Umbilical cord (tissue), 1 donor: ENCODE measurements at regions not wholly inside any gene's neighbourhood (a gene's known extent, or its start where the extent isn't known, plus 50 kb on each side); places are given as distances from the start of the nearest gene placed in this dataset.
A peak's percentile ranks its signal among the peaks of the same experiment; 100 is the strongest.

Experiments
- DNase-seq: peaks from one replicate; pipeline ENCODE4 v3.0.0-alpha.2; 2015; ENCODE audit warnings: low spot score

DNA sequence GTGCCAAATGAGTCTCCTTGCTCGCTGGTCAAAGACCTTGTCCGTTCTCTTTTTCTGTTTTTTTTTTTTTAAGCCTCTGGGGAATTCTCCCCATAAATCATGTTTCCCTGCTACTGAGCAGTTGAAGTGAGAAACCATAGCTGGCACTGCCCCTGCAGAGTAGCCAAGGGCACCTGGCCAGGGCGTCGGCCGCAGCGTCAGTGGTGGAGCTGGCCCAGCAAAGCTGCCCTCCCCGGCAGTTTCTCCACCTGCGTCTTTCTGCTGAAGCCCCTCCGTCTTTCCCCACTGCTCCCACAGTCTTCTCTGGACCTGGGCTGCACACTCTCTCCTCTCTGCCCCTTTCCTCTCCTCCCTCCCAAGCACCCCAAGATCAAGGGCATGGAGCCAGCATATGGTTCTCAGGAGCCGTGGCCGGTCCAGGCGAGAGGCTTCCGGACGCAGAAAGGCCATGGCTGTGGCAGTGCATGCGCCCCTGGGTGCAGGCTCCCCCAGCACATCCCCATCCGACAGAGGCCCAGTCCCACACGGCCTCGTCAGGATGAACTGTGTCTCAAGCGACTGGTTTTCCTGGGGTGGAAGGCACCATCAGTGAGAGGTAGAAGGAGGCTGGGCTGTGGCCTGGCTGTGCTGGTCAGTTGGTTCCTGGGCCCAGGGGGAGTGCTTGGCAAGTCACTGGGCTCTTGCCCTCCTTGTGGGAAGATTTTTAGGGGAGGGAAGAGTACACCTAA lies 218.1 kb downstream of the ERMARD start:
- no peak for DNase-seq

DNA sequence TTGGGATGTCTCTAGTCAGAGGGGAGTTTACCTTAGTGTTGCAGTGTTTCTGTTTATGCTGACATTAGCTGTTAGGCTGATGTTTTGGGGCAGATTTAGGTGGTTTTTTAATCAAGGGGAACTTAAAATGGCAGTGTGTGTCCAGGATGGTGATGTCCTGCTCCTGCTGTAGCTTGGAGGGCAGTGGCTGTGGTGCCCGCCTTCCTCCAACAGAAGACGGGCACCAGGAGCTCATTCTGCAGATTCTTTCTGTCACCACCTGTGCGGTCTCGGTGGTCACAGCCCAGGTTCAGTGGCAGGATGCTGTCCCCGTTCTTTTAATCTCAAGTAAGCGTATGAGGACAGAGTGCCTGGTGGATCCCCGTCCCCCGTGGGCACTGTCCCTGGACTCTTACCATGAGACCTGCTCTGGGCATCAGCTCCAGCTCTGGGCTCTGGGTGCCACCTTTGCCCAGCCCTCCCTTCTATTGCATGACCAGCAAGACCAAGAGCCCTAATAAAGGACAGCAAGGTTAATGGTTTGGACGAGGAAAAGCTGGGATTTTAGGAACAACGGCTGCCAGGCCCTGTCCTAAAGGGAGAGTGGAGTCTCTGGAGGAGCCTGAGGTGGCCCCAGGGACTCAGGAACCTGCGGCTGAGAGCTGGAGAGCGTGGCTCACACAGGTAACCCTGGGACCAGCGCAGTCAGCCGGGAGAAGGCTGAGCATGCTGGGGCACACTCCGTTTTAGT lies 217.3 kb downstream of the ERMARD start:
- DNase-seq, result no peak

DNA sequence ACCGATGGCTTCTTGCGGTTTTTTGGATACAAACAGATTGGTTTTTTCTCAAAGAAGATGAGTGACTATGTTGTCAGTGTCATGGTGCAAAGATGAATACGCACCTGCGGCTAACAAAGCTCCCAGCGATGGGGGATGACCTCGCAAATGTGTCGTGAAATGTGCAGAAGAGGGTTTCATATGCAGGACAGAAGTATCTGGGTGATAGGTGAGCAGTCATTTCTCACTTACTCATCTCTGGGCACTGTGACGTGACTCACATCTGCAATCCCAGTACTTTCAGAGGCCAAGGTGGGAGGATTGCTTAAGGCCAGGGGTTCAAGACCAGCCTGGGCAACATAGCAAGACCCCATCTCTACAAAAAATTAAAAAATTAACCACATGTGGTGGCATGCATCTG lies 216.3 kb downstream of the ERMARD start:
- DNase-seq, result no peak

DNA sequence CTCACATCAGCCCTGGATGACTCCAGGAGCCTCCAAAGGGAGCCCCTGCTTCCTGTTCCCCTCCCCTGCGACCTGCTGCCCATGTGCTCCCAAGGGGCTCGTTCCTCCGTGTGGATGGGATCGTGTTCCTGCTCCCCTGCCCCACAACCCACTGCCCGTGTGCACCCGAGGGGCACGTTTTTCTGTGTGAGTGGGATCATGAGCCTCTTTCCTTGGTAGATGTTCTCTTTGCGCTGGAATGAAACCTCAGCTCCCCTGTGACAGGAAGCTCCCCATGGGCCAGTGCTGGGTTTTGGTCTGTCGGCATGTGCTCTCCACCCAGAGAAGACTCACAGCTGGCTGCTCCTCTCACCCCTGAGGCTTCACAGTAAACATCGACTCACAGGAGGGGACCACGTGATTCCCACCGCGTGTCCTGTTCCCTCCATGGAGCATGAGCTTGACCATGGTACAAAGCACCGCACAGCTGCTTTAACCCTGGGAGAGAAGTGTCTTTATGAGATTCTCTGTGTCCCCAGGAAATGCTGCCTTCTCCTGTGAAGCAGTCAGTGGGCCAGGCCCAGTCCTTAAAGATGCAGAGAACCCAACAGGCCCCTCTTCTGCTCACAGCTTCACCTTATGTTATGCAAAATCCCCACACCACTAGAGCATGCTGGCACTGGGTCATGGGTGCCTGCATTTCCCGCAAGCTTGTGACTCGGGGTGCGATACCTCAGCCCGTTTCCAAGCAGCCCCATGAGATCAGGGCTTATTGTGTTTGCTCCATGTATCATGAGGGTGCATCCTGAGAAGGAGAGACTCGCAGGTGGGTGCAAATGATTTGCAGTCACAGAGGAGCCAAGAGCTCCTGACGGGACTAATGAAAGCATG lies 215.1 kb downstream of the ERMARD start:
- DNase-seq, result no peak

DNA sequence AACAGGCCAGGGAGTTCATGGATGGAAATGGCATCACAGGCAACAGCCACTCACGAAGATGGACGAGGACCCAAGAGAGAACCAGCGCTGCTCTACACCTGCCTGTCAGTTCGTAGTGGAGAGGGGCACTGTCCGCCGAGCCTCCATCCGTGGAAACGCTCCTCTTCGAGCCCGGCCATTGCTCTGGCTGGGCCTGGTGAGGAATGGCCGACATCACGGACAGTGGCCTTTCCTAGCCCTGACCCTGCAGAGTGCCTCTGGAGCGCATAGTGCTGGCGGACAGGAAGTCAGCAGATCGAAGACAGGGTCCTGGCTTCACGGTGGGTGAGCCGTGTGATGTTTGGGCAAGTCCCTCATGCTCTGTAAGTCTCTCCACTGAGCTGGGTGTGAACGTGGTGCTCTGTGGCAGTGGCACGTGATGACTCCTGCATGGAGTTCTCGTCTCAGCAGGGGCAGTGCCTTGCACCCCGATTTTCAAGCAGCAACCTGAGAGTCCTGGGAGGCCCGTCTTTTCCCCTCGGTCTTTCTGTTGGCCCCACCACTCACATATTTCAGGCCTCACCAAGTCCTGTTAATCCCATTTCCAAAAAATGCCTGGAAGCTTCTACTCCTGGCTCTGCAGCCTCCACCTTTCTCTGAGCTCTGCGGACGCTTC lies 214.4 kb downstream of the ERMARD start:
- DNase-seq, result no peak

DNA sequence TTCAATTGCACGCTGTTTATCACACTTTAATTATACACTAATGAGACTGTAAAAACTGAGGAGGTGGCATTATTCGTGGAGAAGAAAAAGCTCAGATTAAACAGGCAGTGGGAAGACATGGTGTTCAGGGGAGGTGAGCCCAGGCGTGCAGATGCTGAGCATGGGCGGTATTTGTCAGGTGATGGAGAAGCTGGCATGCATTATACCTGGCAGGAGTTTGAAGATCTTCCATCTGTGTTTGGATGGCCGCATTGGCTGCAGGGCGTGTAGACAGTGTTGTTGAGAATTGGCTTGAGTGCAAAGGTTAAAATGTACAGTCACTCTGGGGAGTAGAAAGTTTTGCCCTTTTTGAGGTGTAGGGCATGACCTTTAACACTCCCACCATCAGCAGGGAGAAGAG lies 213.8 kb downstream of the ERMARD start:
- no peak for DNase-seq

DNA sequence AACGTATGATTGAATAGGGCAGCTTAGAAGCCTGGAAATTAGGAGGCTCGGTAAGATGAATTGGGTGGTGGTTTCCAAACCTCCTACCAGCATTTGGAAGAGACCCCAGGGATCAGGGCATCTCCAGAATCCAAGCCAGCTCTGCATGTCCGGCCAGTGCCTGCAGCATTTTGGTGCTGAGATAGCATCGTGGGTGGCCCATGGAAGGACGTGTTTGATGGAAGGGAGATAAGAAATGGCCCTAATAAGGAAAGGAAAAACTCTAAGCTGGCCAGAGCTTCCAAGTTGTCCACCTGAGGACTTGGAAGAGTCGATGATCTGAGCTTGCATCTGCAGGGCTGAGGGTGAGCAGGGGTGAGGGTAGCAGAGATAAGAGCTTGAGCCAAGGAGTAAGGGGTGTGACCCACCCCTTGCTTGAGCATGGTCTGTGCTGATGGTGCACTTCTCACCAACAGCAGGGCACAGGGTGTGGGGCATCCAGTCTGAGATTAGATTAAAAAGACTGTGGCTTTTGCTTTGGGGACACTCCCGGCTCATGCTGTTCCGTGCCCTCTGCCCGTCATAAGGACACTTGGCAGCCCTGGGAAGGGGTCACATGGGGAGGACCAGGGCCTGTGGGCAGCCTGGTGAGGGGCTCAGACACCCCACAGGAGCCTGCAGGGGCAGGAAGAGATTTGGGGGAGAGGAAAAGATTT lies 213.2 kb downstream of the ERMARD start:
- no peak for DNase-seq

DNA sequence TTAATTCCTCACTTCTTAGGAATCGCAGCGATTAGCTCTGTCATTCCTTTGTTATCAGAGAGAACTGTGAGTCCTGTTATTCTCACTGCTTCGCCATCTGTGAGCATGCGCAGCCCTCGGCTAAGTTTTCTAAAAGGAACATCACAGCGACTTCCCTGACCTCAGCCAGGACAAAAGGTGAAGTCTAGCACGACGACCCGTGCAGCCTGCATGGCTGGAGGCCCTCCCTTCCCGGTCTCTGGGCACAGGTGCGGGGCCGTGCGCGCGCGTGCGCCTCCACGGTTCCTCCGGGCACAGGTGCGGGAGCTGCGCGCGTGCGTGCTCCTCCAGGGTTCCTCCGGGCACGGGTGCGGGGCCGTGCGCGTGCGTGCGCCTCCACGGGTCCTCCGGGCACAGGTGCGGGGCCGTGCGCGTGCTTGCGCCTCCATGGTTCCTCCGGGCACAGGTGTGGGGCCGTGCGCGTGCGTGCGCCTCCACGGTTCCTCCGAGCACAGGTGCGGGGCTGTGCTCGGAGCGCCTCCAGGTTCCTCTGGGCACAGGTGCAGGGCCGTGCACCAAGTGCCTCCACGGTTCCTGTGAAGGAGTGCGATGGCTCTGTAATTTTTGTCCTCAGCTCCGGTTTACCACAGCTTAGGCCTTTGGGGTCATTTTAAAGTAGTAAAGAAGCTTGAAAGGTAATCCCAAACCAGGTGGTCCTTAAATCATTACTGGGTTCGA lies 212.3 kb downstream of the ERMARD start:
- no peak for DNase-seq

DNA sequence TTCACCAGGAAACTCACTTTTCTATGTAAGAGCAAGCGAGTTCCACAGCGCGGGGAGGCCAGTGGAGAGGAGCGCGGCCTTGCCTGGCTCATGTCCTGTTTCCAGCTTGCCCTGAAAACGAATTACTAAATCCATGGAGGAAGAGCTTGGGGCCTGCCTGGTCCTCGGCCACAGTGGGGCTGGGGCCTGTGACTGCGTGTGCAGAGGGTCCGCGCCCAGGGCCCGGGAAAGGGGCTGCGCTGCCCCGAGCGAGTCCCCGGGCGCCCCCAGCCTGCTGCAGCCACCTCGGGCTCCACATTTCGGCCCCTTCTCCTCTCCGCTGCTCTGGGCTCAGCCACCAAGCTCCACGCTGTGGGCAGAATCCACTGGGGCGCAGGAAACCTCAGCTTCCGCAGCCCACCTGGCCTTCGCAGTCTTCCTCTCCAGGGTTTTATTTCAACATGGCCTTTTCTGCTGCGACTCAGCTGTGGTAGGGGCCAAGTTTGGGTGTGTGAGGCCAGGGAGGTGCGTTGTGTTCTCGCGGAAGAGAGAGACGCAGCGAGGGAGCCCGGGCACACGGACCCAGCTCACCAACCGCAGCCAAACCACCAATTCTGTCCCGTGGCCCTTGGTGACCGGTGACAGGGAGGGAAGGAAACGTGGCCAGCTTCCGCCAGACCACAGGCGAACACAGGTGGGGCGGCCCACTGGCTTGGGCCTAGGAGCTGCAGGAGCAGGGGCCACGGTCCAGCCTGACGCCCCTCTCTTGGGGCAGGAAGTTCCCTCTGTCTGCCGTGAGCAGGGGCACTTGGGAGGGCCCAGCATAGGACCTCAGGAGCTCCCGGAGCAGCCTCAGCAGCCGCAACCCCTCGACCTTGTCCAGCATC lies 211.4 kb downstream of the ERMARD start:
- DNase-seq, result no peak

DNA sequence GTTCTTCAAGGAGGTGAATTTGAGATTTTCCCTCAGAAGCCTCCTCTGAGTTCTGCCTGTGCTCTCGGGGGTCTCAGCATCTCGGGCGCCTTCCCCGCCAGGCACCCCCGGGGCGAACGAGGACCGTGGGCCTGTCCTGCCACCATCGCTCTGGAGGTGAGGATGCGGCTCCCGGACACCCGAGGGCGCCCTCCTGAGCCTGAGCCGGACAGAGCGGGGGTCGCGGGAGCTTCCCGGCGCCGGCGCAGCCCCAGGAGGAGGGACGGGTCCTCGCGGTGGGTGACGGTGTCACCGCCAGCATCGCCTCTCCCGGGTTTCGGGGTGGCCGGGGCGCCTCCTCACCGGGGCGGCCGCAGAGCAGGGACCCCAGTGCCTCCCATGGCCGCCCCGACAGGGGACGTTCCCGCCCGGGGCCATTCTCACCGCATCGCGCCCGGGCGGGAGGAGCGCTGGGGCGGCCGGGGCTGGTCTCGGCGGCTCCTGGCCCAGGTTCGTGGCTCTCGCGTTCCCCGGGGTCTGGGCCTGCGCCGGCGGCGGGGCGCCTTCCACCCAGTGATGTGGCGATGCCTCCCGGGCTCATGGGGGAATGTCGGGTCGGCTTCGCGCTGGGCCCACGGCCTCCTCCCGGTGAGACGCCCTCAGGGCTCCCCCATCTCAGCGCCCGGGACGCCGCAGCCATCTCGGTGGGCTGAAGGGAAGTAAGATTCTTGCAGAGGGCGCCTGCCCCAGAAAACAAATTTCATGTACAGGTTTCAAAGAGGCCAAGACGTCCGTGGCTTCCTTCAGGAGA lies 210.5 kb downstream of the ERMARD start:
- DNase-seq, result peak; percentile 46

DNA sequence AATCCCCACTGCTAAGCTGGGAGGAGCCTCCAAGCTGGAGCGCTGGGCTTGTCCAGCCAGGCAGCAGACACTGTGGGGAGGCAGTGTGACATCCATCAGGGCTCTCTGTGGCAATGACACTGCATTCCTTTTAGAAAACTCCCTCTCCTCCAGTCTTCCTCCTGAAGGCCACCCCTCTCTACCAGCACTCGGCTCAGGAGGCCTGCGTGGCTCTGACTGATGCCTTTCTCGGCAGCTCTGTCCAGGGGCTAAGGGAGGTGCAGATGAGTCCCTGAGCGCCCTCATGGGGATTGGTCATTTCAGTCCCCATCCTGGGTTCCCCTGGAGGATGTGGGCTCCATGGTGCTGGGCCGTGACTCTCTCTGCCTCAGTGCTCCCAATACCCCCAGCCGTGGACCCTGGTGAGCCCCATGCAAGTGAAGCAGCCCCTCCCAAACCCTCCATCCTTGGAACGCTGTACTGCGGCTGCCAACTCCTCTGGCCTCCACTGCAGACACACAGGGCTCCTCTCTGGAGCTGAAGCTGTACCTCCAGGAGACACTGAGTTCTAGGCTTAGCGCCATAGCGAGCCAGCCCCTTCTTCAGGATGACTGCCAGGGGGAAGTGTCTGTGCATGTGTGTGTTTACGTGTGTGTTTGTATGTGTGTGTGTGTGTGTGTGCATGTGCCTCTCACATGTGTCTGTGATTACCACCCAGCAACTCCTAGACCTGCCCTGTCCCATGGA lies 209.6 kb downstream of the ERMARD start:
- DNase-seq, result peak; percentile 12

DNA sequence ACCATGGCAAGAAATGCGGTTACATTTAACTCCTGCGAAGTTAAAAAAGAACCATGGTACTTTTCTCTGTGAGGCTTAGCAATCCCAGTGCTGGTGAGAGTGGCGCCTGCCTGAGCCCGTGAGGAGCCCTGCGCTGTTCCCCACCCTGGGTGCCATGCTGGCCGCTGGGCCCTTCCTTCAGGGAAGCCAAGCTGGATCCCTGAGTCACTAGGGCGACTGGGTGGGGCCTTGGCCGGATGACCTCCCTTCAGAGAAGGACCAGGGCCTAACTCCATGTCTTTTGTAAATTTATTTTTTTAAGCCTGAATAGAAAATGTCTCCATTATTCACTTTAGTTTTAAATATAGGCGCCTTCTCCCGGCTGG lies 209.1 kb downstream of the ERMARD start:
- DNase-seq, result no peak

DNA sequence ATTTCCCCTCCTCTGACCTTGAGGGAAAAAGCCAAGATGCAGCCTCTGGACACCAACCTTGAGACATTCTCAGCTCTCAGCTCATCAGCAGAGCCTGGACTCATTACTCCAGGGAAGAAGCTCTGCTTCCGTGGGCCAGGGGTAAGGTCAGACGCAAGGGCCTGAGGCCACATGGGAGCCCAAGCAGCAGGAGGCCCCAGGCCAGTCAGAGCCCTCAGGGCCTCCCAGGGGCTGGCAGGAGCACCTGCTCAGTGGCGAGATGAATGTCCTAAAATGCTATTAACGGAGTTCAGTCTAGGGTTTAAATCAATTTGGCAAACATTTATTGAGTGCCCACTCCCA lies 208.6 kb downstream of the ERMARD start:
- DNase-seq, result no peak

DNA sequence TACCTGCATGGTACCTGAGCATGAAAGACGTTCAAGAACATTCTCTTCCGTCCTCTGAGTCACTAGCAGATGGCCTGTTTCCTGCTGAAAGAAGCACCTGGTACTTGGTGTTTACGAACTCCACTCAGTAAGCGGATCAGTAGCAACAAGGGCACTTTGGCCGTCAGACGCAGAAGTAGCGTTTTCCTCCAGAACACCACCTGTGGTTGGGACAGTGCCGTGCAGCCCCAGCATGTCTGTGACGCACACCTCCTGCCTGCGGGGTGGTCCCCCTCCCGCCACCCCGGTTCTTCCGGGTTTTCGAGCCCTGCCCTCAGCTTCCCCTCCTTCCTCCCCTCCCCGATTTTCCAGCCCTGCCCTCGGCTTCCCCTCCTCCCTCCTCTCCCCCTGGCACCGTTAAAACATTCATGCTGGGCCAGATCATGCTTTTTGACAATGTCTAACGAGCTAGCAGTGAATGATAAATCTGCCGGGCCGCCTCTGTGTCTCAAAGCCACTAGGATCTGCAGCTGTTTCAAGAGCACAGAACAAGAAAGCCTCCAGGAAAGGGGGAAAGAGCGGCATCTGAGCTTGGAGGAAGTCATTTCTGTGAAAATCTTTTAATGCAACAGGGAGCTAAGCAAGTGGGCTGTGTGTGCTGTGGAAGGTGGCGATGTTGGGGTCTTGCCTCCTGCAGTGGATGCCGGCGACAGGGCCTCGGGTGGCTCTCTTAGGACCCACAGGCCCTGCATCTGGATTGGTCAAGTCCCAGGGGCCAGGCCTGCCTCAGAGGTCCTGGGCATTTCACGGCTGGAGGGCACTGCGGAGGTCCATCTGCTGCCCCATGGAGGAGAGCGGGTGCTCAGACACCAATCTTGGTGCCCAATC lies 207.9 kb downstream of the ERMARD start:
- DNase-seq, result peak; percentile 35

DNA sequence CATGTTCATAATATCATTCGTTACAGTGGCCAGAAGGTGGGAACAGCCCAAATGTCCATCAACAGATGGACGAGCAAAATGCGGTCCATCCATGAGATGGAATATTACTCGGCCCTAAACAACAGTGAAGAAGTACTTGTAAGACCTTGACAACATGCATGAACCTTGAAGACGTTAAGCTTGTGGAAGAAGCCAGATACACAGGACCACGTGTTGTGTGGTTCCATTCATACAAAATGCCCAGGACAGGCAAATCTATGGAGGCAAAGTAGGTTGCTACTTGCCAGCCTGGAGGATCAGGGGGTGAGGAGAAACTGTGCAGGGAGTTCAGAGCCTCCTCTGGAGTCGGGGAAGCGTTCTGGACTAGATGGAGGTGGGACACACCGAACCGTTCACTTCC lies 207.1 kb downstream of the ERMARD start:
- no peak for DNase-seq

DNA sequence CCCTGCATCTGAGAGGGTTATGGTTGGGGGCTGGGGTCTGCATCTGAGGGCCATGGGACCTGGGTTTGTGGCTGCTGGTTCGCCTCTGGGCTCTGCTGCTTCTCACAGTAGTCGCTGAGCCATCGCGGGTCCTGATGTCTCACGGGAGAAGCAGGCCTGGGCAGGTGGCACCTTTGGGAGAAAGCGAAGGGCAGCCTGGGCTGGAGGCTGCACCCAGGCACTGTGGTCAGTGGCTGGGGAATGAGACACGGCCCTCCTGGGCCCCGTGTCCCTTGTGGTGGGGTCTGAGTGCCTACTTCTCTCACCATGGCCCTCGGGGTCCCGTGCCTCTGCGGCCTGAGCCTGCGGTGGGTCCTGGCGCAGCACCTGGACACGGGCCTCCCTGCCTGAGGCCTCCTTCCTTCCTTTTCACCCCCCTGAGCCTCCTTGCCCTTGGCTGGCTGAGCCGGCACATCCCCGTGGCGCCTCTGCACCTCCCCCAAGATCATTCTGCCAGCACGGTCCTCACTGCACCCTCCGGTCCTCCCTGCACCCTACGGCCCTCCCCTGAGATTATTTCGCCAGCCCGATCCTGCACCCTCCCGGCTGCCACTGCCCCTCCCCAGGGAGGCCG lies 206.0 kb downstream of the ERMARD start:
- DNase-seq, result no peak

DNA sequence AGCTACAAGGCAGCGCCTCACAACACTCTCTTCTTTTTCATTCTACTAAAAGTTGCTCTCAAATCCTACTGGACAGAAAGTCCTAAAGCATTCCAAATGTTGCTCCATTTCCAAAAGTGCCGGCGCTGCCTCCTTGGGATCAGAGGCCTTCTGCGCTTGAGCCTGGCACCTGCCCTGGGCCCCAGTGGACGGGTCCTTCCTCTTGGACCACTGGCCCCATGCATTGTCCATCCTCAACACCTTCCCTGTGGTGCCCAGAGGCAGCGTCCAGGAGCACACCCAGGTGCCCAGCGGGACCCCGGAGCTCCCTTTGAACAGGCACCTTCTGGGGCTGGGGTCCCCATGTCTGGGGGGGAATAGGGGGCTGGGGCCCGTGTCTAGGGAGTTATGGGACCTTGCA lies 205.2 kb downstream of the ERMARD start:
- DNase-seq, result no peak
